ENCODE measurements at regions not wholly inside any gene's neighbourhood (a gene's known extent, or its start where the extent isn't known, plus 50 kb on each side); places are given as distances from the start of the nearest gene placed in this dataset.

DNA sequence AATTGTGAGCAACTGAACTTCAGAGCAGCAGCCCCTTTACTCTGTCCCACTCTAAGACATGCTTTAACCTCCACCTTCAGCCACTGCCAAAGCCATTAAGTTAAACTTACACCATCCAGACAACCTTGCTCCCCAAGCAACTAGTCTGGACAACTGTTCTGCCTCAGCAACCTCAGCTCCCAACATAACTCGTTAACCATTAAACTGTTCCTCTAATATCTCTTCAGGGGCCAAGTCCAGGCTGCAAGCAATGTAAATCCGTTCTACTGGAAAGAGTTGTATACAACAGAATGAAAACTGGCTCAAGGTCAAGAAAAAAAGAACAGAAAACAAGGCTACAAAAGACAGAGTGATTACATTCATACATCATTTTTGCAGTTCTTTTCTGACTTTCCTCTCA lies 131.7 kb upstream of the TARS1 start:
- no peaks in the 10 kb centered on the region for H3K27me3 ChIP-seq (ENCODE audit: control insufficient read depth, insufficient read depth, low read length)
- no peaks in the 10 kb centered on the region for H3K4me1 ChIP-seq (ENCODE audit: control insufficient read depth, insufficient read depth, low read length)
- H3K4me1 Mint-ChIP-seq: no peaks in the 10 kb centered on the region
- H3K4me3 Mint-ChIP-seq: no peak overlapping the region
- peaks cover 0 to 6% of the 10 kb centered on the region in 2 donors for H3K9me3 Mint-ChIP-seq
- DNase-seq (no peak), ATAC-seq (no peak)
- WGBS (ENCODE audit: insufficient coverage): 60% methylated on average over 2 of the region's 2 CpGs
- TF ChIP-seq, protein P1, sequence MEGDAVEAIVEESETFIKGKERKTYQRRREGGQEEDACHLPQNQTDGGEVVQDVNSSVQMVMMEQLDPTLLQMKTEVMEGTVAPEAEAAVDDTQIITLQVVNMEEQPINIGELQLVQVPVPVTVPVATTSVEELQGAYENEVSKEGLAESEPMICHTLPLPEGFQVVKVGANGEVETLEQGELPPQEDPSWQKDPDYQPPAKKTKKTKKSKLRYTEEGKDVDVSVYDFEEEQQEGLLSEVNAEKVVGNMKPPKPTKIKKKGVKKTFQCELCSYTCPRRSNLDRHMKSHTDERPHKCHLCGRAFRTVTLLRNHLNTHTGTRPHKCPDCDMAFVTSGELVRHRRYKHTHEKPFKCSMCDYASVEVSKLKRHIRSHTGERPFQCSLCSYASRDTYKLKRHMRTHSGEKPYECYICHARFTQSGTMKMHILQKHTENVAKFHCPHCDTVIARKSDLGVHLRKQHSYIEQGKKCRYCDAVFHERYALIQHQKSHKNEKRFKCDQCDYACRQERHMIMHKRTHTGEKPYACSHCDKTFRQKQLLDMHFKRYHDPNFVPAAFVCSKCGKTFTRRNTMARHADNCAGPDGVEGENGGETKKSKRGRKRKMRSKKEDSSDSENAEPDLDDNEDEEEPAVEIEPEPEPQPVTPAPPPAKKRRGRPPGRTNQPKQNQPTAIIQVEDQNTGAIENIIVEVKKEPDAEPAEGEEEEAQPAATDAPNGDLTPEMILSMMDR (IDR thresholded peaks at IDR 0.05): no peak
- no peaks in the 10 kb centered on the region for H3K36me3 ChIP-seq (ENCODE audit: control insufficient read depth, insufficient read depth, low read length)
- no peak overlapping the region for H3K27ac Mint-ChIP-seq
- H3K27me3 Mint-ChIP-seq (ENCODE audit: low read depth in 2 of 2): peaks cover 0 to 7% of the 10 kb centered on the region in 2 donors
- H3K36me3 Mint-ChIP-seq: no peaks in the 10 kb centered on the region
- no peak overlapping the region for H3K27ac ChIP-seq (ENCODE audit: low read length)
- H3K9me3 ChIP-seq (ENCODE audit: control insufficient read depth, insufficient read depth, low read length): no peaks in the 10 kb centered on the region
- H3K4me3 ChIP-seq (ENCODE audit: low read length): no peak overlapping the region
- intact Hi-C loops (cut with micrococcal nuclease): no loop called here

GRCh38 chr5:33309536-33310345 lies 131.0 kb upstream of the TARS1 start:
- WGBS (ENCODE audit: insufficient coverage): 83% methylated on average over 1 of the region's 3 CpGs
- DNase-seq (no peak), ATAC-seq (no peak)
- Mint-ChIP-seq H3K27me3 (ENCODE audit: low read depth in 2 of 2) (peaks cover 0 to 7% of the 10 kb centered on the region in 2 donors), H3K9me3 (peaks cover 0 to 6% of the 10 kb centered on the region in 2 donors), H3K4me1 (no peaks in the 10 kb centered on the region), H3K27ac (no peak overlapping the region), H3K4me3 (no peak overlapping the region), H3K36me3 (no peaks in the 10 kb centered on the region)
- intact Hi-C loops (cut with micrococcal nuclease): no loop called here
- H3K36me3 ChIP-seq (ENCODE audit: control insufficient read depth, insufficient read depth, low read length): no peaks in the 10 kb centered on the region
- TF ChIP-seq, protein P1 (IDR thresholded peaks at IDR 0.05): no peak
- H3K4me3 ChIP-seq (ENCODE audit: low read length): no peak overlapping the region
- no peaks in the 10 kb centered on the region for H3K27me3 ChIP-seq (ENCODE audit: control insufficient read depth, insufficient read depth, low read length)
- no peak overlapping the region for H3K27ac ChIP-seq (ENCODE audit: low read length)
- no peaks in the 10 kb centered on the region for H3K9me3 ChIP-seq (ENCODE audit: control insufficient read depth, insufficient read depth, low read length)
- no peaks in the 10 kb centered on the region for H3K4me1 ChIP-seq (ENCODE audit: control insufficient read depth, insufficient read depth, low read length)

DNA sequence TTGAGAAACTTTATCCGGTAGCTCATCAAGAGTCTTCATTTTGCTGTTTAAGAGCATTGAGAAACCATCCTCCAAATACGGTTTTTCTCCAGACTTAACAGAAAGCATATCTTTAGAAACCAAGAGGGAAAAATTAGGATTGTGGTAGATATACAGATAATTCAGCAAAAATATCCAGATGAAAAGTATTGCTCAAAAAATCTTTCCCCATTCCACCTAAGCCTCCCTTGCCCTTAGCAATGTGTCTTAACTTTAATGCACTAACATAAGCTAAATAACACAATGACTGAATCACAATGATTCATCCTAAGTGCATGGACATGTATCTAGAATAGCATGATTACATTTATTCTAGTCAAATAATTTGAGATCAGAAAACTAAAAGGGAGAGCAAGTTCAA lies 130.3 kb upstream of the TARS1 start:
- intact Hi-C loops (cut with micrococcal nuclease): no loop called here

More for the DNA sequence above, 130.3 kb upstream of the TARS1 start:
- TF ChIP-seq, protein P1 (IDR thresholded peaks at IDR 0.05): no peak
- Histone ChIP-seq H3K27ac (ENCODE audit: low read length) (no peak overlapping the region), H3K4me3 (ENCODE audit: low read length) (no peak overlapping the region), H3K4me1 (ENCODE audit: control insufficient read depth, insufficient read depth, low read length) (no peaks in the 10 kb centered on the region), H3K9me3 (ENCODE audit: control insufficient read depth, insufficient read depth, low read length) (no peaks in the 10 kb centered on the region), H3K36me3 (ENCODE audit: control insufficient read depth, insufficient read depth, low read length) (no peaks in the 10 kb centered on the region), H3K27me3 (ENCODE audit: control insufficient read depth, insufficient read depth, low read length) (no peaks in the 10 kb centered on the region)
- H3K27ac Mint-ChIP-seq: no peak overlapping the region
- H3K4me1 Mint-ChIP-seq: no peaks in the 10 kb centered on the region
- no peak overlapping the region for H3K4me3 Mint-ChIP-seq
- peaks cover 0 to 6% of the 10 kb centered on the region in 2 donors for H3K9me3 Mint-ChIP-seq
- WGBS (ENCODE audit: insufficient coverage): 100% methylated on average over 1 of the region's 2 CpGs
- no peaks in the 10 kb centered on the region for H3K36me3 Mint-ChIP-seq
- DNase-seq: no peak
- ATAC-seq: no peak
- peaks cover 0 to 7% of the 10 kb centered on the region in 2 donors for H3K27me3 Mint-ChIP-seq (ENCODE audit: low read depth in 2 of 2)

All from natural killer cell (primary cell).